HG02678 (cell line): ENCODE measurements at regions not wholly inside any gene's neighbourhood (a gene's known extent, or its start where the extent isn't known, plus 50 kb on each side); places are given as distances from the start of the nearest gene placed in this dataset.
"Not testable (repeated sequence)": the region's sequence is repeated elsewhere in the genome, so short reads cannot be mapped to it uniquely, and the experiment has no call there.

Experiments
- ATAC-seq: cut with Tn5 transposase; IDR thresholded peaks from one replicate; pipeline ENCODE4 v1.9.1; 2021; ENCODE audit warnings: mild to moderate bottlenecking, moderate library complexity; ENCODE audit not compliant: unreplicated experiment

GRCh38 chr12:9450127-9450567, 157.6 kb downstream of the KLRB1 start:
- ATAC-seq: not testable (repeated sequence)

- not testable (repeated sequence) for ATAC-seq
These were observed 158.0 kb downstream of the KLRB1 start for GRCh38 chr12:9449657-9450126.

GRCh38 chr12:9449181-9449580, 158.5 kb downstream of the KLRB1 start:
- ATAC-seq: no peak

GRCh38 chr12:9448648-9449047, 159.1 kb downstream of the KLRB1 start:
- not testable (repeated sequence) for ATAC-seq

- peak; percentile 75 for ATAC-seq
These were observed 159.7 kb downstream of the KLRB1 start for GRCh38 chr12:9447791-9448614.

- peak; percentile 19 for ATAC-seq
These were observed 160.6 kb downstream of the KLRB1 start for GRCh38 chr12:9446883-9447761.

- ATAC-seq: not testable (repeated sequence)
These were observed 167.3 kb downstream of the KLRB1 start for GRCh38 chr12:9440428-9440827.

GRCh38 chr12:9435682-9436081, 172.0 kb downstream of the KLRB1 start:
- ATAC-seq: not testable (repeated sequence)

GRCh38 chr12:9430385-9430784, 177.3 kb downstream of the KLRB1 start:
- not testable (repeated sequence) for ATAC-seq

GRCh38 chr12:9428856-9429255, 178.9 kb downstream of the KLRB1 start:
- not testable (repeated sequence) for ATAC-seq

GRCh38 chr12:9425429-9425828, 182.3 kb downstream of the KLRB1 start:
- not testable (repeated sequence) for ATAC-seq

- not testable (repeated sequence) for ATAC-seq
These were observed 183.5 kb downstream of the KLRB1 start for GRCh38 chr12:9424175-9424740.

GRCh38 chr12:9422689-9423088, 185.0 kb downstream of the KLRB1 start:
- not testable (repeated sequence) for ATAC-seq

GRCh38 chr12:9421520-9422086, 186.1 kb downstream of the KLRB1 start:
- ATAC-seq: not testable (repeated sequence)

GRCh38 chr12:9420817-9421519, 186.7 kb downstream of the KLRB1 start:
- ATAC-seq: not testable (repeated sequence)

GRCh38 chr12:9418669-9419041, 189.1 kb downstream of the KLRB1 start:
- ATAC-seq: not testable (repeated sequence)

- ATAC-seq: not testable (repeated sequence)
These were observed 189.6 kb downstream of the KLRB1 start for GRCh38 chr12:9417947-9418668.

- ATAC-seq: not testable (repeated sequence)
These were observed 190.4 kb downstream of the KLRB1 start for GRCh38 chr12:9417341-9417740.

- ATAC-seq: not testable (repeated sequence)
These were observed 191.4 kb downstream of the KLRB1 start for GRCh38 chr12:9416346-9416745.
